GM12878 (cell line): ENCODE measurements at regions not wholly inside any gene's neighbourhood (a gene's known extent, or its start where the extent isn't known, plus 50 kb on each side); places are given as distances from the start of the nearest gene placed in this dataset.

ENCODE experiments used
- EZH2 ChIP-seq: IDR thresholded peaks from 2 replicates; pipeline ENCODE4 v1.6.1; 2012; ENCODE audit warnings: low read depth, mild to moderate bottlenecking, control low read depth, inconsistent platforms, low read length, borderline replicate concordance; ENCODE audit not compliant: control insufficient read depth
- RAD21 ChIP-seq: IDR thresholded peaks from 2 replicates; pipeline ENCODE4 v1.6.1; 2011; ENCODE audit warnings: mild to moderate bottlenecking, low read depth, low read length, moderate library complexity; ENCODE audit not compliant: insufficient read depth
- ZNF274 ChIP-seq: IDR thresholded peaks from one replicate; pipeline ENCODE4 v1.8.0; 2011; ENCODE audit not compliant: insufficient read length, insufficient read depth

DNA sequence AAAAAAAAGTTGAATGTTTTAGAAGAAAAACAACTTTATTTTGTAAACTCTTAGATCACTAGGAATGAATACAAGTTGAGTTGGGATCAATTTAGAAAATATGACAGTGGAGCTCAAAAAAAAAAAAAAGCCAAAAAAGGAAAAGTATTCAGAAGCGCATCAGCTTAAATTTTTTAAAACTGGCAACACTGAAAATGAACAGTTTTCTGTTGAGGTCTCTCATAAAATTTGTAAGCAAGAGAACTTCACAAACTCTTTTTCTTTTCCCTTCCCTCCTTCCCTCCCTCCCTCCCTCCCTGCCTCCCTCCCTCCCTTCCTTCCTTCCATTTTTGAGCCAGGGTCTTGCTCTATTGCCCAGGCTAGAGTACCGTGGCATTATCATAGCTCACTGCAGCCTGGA, 143.9 kb downstream of the B3GNT2 start:
- TF ChIP-seq RAD21 = no peak
- TF ChIP-seq ZNF274 = no peak
- TF ChIP-seq EZH2 = no peak
